HG02642 (cell line): ENCODE measurements at regions not wholly inside any gene's neighbourhood (a gene's known extent, or its start where the extent isn't known, plus 50 kb on each side); places are given as distances from the start of the nearest gene placed in this dataset.
"Not testable (repeated sequence)": the region's sequence is repeated elsewhere in the genome, so short reads cannot be mapped to it uniquely, and the experiment has no call there.

Source experiments
- ATAC-seq: cut with Tn5 transposase; IDR thresholded peaks from one replicate; pipeline ENCODE4 v1.9.1; 2021; ENCODE audit warnings: mild to moderate bottlenecking; ENCODE audit not compliant: unreplicated experiment, poor library complexity

DNA sequence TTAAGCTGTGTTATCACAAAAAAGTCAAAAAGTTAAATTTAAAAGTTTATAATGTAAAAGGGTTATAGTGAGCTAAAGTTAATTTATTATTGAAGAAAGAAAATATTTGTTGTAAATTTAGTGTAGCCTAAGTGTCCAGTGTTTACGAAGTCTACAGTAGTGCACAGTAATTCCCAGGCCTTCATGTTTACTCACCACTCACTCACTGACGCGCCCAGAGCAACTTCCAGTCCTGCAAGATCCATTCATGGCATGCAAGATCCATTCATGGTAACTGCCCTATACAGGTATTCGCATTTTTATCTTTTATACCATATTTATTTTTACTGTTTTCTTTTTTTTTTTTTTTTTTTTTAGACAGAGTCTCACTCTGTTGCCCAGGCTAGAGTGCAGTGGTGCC, 69.5 kb downstream of the TPRA1 start:
- ATAC-seq: no peak

DNA sequence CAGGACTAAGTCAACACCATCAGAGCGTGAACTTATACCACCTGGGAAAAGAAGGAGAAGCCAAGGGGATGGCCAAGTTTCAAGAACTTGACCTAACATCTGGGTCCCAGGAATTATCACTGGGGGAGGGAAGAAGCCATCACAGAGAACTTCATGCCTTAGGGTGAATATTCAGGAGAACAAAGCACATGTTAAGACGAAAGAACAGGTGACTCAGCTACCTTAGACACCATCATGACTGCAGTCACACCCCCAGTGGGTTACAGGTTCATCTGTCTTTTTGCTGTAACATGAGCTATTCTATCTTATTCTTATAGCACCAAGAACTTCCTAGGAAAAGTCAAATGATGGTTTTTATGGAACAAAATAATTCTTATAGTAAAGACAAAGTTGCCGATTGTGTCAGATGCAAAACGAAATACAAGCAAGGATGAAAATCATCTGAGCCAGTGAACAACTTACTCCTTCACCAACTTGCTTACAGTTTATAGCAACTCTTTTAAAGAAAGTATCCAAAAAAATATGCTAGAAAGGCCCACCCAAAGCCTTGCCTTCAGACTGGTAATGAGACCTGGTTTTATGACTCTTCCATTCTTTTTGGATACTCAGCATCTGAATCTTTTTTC, 72.0 kb downstream of the TPRA1 start:
- no peak for ATAC-seq

DNA sequence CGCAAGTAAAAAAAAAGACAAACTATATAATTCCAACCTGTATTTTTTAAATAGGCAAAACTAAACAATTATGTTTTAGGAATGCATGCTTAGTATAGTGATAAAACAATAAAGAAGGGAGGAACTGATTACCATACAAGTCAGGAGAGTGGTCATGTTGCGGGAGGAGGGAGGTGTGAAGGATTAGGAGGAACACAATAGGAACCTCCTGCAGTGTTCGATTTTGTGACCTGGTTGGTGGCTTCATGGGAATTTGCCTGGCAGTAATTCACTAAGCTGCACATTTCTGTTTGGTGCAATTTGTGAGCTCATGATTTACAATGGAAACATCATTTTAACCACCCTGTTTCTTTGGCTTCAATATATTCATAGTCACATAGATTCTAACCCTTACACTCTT, 78.3 kb downstream of the TPRA1 start:
- ATAC-seq: no peak

DNA sequence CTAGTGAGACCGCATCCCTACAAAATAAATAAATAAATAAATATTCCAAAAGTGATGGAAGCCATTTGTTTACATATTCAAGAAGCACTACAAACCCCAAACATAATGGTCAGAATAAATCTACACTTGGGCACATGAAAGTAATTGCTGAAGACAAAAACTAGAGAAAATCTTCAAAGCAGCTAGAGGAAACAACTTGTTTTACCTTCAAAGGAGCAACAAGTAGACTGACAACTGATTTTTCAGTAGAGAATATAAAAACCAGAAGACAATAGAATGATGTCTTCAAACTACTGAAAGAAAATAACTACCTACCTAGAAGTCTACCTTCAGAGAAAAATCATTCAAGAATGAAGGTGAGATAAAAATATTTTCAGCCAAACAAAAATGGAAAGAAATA, 89.4 kb downstream of the TPRA1 start:
- ATAC-seq: no peak

DNA sequence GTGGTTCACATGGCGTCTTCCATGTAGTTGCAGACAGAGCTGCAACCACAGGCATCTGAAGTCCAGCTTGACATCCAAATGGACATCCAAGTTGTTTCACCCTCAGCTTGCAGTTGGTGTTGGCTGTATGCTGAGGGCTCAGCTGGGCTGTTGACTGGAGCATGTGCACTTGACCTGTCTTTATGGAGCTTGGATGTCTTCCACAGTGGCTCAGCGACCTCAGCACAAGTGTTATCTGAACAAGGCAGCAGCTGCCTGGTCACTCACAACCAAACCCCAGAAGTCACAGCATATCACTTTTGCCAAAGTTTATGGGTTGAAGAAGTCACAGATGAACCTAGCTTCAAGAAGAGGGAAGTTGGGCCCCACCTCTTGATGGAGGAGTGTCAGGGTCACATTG, 92.9 kb downstream of the TPRA1 start:
- no peak for ATAC-seq

DNA sequence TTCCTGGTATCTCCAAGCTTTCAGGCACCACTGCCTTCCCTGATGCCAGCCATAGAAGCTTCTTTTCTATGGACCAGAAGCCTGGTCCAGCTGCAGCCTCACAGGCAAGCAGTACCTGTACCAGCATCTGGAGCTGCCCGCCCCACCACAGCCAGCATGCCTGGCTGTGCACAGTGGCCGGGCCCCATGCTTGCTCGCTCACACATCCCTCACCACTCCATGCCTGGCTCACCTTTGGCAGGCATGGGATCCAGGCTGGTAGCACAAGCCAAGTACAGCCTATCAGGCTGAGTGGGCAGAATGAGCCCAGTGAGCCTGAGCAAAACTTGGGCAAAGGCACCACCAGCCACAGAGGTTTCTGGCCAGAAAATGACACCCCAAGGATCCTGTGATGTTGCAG, 93.4 kb downstream of the TPRA1 start:
- no peak for ATAC-seq

DNA sequence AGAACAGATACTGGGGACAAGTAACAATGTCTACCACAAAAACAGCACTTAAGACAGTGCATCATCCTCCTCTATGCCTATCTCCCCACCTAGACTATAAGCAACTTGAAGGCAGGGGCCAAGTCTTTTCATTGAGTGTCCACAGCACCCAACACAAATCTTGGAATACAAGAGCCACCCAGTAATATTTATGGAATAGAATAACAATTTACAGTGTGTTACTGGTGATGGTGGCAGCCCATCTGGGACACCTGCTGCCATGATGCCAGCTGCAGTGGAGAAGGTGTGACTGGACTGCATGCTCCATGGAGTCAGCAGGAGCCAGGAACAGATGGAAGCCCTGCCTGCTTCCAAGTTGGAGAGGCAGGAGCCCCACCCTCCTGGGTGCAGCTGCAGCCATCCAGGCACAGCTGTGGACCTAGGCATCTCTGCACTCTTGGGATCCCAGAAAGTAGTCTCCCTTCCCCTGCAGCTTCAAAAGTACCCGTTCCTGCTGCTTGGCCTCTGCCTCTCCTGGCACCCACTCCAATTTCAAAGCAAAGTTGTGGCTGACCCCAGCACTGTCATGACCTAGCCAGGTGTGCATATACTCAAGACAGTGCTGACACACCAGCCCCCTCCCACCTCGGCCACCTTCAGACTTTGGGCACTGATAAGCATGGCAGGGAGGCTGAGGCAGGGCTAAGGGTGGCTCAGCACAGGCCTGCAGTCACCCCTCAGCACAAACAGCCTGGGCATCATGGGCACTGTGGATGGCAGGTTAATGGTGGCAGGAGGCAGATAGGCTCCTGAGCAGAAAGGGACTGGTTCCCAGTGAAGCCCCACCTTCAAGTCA, 94.5 kb downstream of the TPRA1 start:
- no peak for ATAC-seq

DNA sequence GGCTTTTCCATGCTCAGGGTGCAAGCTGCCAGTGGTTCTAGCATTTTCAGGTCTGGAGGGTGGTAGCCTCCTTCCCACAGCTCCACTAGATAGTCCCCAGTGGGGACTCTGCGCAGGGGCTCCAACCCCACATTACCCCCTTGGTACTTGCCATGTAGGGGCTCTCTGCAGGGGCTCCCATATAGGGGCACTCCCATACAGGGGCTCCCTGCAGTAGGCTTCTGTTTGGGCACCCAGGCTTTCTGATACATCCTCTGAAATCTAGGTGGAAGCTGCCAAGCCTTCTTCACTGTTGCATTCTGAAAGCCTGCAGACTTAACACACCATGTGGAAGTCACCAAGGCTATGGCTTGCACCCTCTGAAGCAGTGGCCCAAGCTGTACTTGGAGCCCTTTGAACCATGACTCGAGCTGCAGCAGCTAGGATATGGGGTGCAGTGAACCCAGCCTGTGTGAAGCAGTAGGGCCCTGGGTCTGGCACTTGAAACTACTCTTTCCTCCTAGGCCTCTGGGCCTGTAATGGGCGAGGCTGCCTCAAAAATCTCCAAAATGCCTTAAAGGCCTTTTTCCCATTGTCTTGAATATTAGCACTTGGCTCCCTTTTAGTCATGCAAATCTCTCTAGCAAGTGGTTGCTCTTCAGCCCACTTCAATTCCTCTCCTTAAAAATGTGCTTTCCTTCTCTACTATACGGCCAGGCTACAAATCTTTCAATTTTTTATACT, 96.4 kb downstream of the TPRA1 start:
- ATAC-seq: no peak

DNA sequence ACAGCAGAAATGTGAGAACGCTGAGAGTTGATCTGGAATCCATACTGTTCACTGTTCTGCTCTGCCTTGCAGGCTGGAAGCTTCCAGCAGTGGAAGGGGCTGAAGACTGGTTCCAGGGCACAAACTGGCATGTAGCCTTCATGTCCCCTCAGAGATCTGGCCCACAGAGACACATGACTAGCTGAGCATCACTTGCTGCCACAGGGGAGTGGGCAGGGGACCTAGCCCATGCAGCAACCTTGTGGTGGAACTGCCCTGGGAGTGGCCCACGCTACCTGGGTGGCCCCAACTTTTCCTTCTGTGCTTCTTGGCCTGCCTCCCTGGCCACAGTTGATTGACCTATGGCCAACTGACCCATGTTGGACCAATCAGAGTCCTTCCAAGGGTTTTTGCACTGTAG, 98.1 kb downstream of the TPRA1 start:
- no peak for ATAC-seq

DNA sequence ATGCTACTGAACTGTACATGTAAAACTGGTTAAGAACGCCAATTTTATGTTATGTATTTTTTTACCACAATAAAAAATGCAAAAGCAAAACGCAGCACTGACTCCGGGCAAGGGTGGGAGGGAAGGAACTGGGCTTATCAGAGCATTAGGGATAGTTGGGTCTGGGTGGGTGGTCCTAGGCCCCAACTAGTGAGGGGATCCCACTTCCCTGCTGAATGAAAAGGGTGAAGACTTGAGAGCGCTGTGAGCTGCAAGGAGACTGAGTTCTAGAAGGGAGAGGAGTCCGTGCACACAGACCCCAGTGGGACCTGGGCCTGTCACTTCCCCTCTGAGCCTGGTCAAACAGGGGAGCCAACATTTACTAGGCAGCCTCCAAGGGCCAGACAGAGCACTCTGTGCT, 98.6 kb downstream of the TPRA1 start:
- no peak for ATAC-seq

DNA sequence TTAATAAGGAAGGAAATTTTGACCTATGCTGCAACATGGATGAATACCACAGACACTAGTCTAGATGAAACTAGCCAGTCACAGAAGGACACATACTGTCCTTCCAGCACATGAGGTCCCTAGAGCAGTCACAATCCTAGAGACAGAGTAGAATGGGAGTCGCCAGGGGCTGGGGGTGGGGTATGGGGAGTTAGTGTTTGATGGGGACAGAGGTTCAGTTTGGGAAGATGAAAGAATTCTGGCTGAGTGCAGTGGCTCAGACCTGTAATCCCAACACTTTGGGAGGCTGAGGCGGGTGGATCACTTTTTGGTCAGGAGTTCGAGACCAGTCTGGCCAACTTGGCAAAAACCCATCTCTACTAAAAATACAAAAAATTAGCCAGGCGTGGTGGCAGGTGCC, 99.2 kb downstream of the TPRA1 start:
- no peak for ATAC-seq

DNA sequence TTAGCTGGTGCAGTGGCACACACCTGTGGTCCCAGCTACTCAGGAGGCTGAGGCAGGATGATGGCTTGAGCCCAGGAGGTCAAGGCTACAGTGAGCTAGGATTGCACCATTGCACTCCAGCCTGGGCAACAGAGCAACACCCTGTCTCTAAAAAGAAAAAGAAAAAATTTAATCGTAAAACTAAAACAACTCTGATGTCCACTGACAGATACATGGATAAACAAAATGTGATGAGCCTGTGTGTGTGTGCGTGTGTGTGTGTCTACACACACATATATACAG, 99.6 kb downstream of the TPRA1 start:
- ATAC-seq: not testable (repeated sequence)

DNA sequence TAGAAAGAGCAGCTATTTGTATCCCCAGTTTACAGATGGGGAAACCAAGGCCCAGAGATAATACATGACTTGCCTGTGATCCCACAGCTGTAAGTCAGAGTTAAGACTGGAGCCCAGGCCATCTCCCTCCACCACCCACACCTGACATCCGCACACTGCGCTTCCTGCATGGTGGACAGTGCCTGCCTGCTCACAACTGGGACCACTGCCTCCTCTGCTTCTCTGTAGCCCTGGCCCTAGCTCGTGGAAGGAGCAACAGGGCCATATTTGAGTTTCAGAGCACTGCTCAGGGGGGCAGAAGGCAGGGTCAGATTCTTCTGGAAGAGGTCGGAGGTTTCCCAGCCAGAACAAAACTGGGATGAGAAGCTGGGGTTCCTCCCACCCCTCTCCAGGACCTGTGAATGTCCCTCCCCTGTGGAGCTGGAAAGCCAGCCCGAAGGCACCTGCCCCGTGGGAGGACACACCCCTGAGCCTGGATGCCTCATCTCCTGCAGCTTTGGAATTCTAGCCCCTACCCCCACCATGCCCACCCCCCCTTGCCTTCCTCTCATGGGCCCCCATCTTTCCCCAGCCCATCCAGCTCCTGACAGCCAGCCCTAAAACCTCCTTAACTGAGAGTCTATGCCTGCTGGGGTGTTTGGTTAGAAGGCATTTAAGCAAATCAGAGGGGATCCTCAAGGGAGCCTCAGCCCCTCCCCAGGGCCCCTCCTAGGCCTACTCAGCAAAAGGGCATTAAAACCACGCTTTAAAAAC, 100.1 kb downstream of the TPRA1 start:
- no peak for ATAC-seq

DNA sequence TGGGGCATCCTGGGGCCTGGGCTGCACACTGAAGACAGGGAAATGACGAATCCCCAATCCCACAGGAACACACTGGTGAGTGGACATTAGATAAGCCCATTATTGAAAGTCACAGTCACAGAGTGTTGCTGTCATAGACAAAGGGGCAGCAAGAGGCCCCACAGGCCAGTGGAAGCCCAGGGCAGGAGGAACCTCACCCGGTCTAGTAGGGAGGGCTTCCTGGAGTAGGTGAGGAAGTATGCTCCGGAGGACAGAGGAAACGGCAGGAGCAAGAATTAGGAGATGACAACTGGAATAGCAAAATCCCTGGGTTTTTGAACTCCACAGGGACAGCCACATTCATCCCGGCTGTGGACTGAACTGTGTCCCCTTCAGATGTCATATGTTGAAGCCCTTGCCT, 101.2 kb downstream of the TPRA1 start:
- ATAC-seq: no peak

DNA sequence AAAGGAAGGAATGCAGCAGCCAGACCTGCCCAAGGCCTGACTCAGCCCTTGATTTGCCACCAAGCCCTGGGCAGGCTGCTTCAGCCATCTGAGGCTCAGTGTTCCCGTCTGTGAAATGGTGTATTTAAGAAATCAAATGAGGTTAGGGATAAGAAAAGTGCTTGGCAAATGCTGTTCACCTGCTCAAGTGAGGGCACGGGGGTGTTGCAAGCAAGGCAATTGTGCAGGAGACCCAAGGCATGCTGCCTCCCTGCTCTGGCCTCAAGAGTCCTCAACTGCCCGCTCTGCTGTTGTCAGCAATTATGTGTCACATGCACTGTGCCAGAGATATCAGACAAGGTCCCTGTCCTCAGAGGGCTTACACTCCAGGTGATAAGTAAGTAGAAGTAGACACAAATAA, 101.8 kb downstream of the TPRA1 start:
- ATAC-seq: no peak

DNA sequence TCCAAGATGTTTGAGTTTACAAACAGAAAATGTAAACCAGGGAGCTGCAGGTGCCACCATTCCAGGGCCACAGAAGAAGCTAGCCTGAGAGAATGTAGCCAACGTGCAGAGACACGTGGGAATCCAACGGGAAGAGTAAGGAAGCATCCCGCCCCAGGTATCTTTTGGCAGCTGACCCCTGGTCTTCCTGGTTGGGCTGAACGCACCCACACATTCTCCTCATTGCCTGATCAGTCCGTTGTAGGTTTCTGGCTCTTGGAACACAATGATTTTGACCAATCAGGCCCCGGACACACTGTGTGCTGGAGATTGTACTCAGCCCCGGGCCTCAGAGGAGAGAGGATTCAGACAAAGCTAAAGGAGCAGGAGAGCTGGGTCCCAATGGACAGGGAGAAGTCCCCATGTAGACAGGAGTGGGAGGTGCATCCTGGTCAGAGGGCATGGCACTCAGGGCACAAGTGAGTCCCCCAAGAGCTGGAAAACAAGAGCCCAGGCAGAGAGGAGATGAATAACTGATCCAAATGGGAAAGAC, 102.3 kb downstream of the TPRA1 start:
- no peak for ATAC-seq

DNA sequence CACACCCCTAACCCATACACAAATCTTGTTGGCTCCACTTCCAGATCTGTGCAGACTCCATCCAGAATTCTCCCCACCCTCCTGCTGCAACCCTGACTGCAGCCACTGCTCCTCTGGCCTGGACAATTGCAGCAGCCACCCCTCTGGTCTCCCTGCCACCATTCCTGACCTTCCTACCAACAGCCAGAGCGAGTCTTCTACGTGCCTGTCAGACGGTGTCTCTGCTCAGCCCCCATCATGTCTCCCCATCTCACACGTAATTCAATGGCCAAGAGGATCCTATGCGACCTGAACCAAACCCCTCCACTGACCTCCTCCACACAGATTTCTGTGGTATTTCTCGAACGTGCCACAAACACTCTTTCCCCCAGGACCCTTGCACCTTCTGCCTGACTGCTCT, 103.3 kb downstream of the TPRA1 start:
- ATAC-seq: no peak

DNA sequence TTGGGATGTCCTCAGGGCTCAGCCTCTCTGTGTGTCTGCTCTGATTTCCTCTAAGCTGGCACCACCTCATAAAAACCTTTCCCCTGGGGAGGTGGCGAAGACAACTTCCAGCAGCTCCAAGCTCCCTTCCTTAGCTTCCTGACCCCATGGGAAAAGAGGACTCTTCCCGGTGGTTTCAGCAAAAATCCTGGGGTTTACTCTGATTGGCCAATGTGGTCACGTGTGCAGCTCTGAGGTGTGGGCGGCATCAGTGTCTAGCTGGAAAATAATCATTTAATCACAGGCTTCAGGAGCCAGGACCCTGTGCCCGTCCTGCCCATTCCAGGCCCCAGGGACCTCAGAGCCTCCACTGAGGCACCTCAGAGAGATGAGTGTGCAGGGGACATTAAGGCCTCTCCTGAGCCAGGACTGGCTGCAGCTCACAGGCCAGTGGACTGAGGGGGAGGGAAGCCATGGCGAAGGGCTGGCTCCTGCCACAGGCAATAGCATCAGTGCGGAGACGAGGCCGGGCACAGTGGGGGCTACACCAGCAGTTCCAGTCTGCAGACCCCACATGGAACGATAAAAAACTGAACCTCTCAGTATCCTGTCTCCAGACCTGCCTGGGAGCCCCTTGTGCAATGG, 104.1 kb downstream of the TPRA1 start:
- no peak for ATAC-seq

DNA sequence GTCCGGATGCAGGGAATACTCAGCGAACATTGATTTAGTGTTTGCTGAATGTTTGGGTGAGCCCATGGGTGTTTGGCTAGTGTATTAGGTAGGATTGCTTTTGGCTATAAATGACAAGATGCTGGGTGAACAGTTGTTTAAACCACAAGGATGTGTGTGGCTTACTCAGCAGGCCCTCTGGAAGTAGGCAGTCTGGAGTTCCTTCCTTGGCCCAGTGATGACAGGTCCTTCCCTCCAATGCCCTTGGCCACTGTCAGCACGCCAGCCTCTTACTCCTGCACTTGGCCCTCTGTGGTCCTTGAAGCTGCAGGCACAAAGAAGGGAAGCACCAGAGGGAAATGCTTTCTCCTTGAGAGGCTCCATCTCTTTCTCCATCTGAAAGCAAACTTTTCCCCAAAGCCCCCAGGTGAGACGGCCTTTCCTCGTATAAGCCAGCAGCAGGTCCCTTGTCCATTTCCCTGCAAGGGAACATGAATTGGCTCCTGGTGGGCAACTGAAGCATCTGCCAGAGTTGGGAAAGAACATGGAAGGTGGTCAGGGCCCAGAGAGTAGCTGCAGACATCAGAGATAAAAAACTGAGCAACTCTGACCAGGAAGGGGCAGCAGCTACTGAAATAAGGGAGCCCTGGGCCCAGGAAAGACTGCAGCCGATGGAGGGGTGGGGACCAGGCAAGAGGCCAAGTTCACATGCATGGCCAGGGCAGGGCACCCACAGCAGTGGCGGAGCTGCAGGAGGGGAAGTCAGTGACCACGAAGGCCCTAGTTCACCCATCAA, 105.0 kb downstream of the TPRA1 start:
- no peak for ATAC-seq
